K562 (cell line): ENCODE measurements at regions not wholly inside any gene's neighbourhood (a gene's known extent, or its start where the extent isn't known, plus 50 kb on each side); places are given as distances from the start of the nearest gene placed in this dataset.

Source experiments
- ATAC-seq: fragments of 200-7000 bp; cut with Tn5 transposase; 3 replicates; pipeline ENCODE4 v1.9.1; 2020; ENCODE audit warnings: moderate library complexity
- BruUV-seq: library from RNA; stranded (reverse); fragments of 400-500 nt; replicated peaks from 2 replicates; lab custom pipeline; 2021; lab: Mats Ljungman, UMichigan
- CTCF ChIA-PET: fragments of 300-600 bp; formaldehyde crosslinking; extraction: SDS; loops from one replicate; lab custom pipeline; 2021; ENCODE audit warnings: low intra/inter-chr PET ratio; lab: Yijun Ruan, JAX
- POLR2A ChIA-PET: fragments of 300-600, 350-650 bp; sonication (Branson Sonifier 250); formaldehyde crosslinking; extraction: SDS; loops from one replicate; lab custom pipeline; 2021; ENCODE audit warnings: antibody characterized with exemption, inconsistent platforms; lab: Yijun Ruan, JAX
- DNase-seq, 4 experiments: peaks; one replicate each; pipeline versions ENCODE4 v3.0.0 to v3.0.0-alpha.2; 2011 to 2018; ENCODE audit warnings: low spot score in 3 of 4, mixed read lengths in 3 of 4; ENCODE audit errors: extremely low read depth in 1 of 4
- FAIRE-seq: peaks from 2 replicates; lab custom pipeline; 2011; peaks lifted over from hg19 to GRCh38; lab: Jason Lieb, UNC
- H2AFZ ChIP-seq: 2 replicates; pipeline ENCODE4 v1.6.0; 2011; ENCODE audit warnings: low read depth, low read length, control low read depth, inconsistent platforms
- H3K27ac ChIP-seq: fragments of 200-600 bp; 3 replicates; pipeline ENCODE4 v1.8.0; 2011; ENCODE audit warnings: low read depth, mild to moderate bottlenecking, control low read depth, inconsistent platforms, low read length, moderate library complexity, mixed read lengths; ENCODE audit errors: extremely low read depth
- H3K27me3 ChIP-seq, 2 experiments: fragments of 300-600 bp in 1 of 2; 2 replicates in 1 of 2; 3 replicates in 1 of 2; pipeline versions ENCODE4 v1.6.0 to v1.8.0; 2011; ENCODE audit warnings: inconsistent platforms in 2 of 2, low read length in 2 of 2, mild to moderate bottlenecking in 1 of 2, mixed read lengths in 1 of 2, moderate library complexity in 1 of 2; ENCODE audit not compliant: control insufficient read depth in 2 of 2, insufficient read depth in 2 of 2
- H3K36me3 ChIP-seq: fragments of 300-600 bp; 3 replicates; pipeline ENCODE4 v1.8.0; 2011; ENCODE audit warnings: mild to moderate bottlenecking, low read length, inconsistent platforms; ENCODE audit not compliant: control insufficient read depth, insufficient read depth
- H3K4me1 ChIP-seq, 2 experiments: fragments of 200-600 bp in 1 of 2; replicated peaks in 1 of 2; 2 replicates in 1 of 2; 3 replicates in 1 of 2; pipeline versions ENCODE4 v1.5.1 to v1.8.0; 2011; ENCODE audit warnings: inconsistent platforms in 2 of 2, low read length in 2 of 2, mild to moderate bottlenecking in 1 of 2, mixed read lengths in 1 of 2, moderate library complexity in 1 of 2; ENCODE audit not compliant: control insufficient read depth in 2 of 2, insufficient read depth in 2 of 2
- H3K4me2 ChIP-seq: 2 replicates; pipeline ENCODE4 v1.6.1; 2011; ENCODE audit warnings: low read length, control low read depth, inconsistent platforms, mixed read lengths; ENCODE audit not compliant: insufficient read depth
- H3K4me3 ChIP-seq: fragments of 200-600 bp; sonication (generic), shearing (Covaris generic); 2 replicates; pipeline ENCODE4 v1.5.1; 2016; ENCODE audit warnings: control low read depth, inconsistent platforms
- H3K79me2 ChIP-seq: fragments of 200-600 bp; 3 replicates; pipeline ENCODE4 v1.8.0; 2011; ENCODE audit warnings: low read length, inconsistent platforms; ENCODE audit not compliant: control insufficient read depth, insufficient read depth
- H3K9ac ChIP-seq, 2 experiments: 2 replicates each; pipeline versions ENCODE4 v1.6.0 to v1.6.1; 2011; ENCODE audit warnings: low read depth in 2 of 2, low read length in 2 of 2, control low read depth in 1 of 2, inconsistent platforms in 1 of 2, mild to moderate bottlenecking in 1 of 2, mixed read lengths in 1 of 2; ENCODE audit not compliant: insufficient read depth in 1 of 2
- H3K9me1 ChIP-seq: one replicate; pipeline ENCODE4 v1.6.0; 2011; ENCODE audit warnings: inconsistent platforms, mild to moderate bottlenecking, low read length, moderate library complexity; ENCODE audit not compliant: control insufficient read depth, insufficient read depth
- H3K9me3 ChIP-seq: replicated peaks from 2 replicates; pipeline ENCODE4 v1.5.1; 2011; ENCODE audit warnings: low read depth, low read length, inconsistent platforms; ENCODE audit not compliant: control insufficient read depth, insufficient read depth
- H4K20me1 ChIP-seq: replicated peaks from 2 replicates; pipeline ENCODE4 v1.6.1; 2011; ENCODE audit warnings: low read length, inconsistent platforms, mixed read lengths; ENCODE audit not compliant: control insufficient read depth, insufficient read depth
- CEBPG ChIP-seq, 3 experiments: fragments of 200-800 bp in 1 of 3; sonication (Bioruptor generic) in 1 of 3; sonication (generic) in 1 of 3; formaldehyde crosslinking in 1 of 3; IDR thresholded peaks in 2 of 3; conservative IDR thresholded peaks in 1 of 3; 2 replicates each; pipeline versions ENCODE4 v1.6.1 to v1.8.0; 2016 to 2022; ENCODE audit warnings: missing compliant biosample characterization in 2 of 3, missing genetic modification characterization in 2 of 3, mild to moderate bottlenecking in 1 of 3, missing genetic modification reagents in 1 of 3
- EGR1 ChIP-seq: fragments of 450-650 bp; conservative IDR thresholded peaks from 2 replicates; pipeline ENCODE4 v1.6.1; 2017; ENCODE audit warnings: mild to moderate bottlenecking
- FIP1L1 ChIP-seq: fragments of 200-400 bp; formaldehyde crosslinking; IDR thresholded peaks from 2 replicates; pipeline ENCODE4 v1.6.1; 2018; ENCODE audit warnings: mild to moderate bottlenecking, low read depth, low read length; ENCODE audit not compliant: poor library complexity, severe bottlenecking
- FOXK1 ChIP-seq: sonication (generic); formaldehyde crosslinking; IDR thresholded peaks from 2 replicates; pipeline ENCODE4 v1.8.0; 2022; ENCODE audit warnings: missing genetic modification reagents, mild to moderate bottlenecking, borderline replicate concordance
- KAT2B ChIP-seq: IDR thresholded peaks from one replicate; pipeline ENCODE4 v1.6.1; 2012; ENCODE audit warnings: low read depth, mild to moderate bottlenecking, control low read depth, inconsistent platforms, low read length, moderate library complexity
- MED1 ChIP-seq: sonication (generic); formaldehyde crosslinking; IDR thresholded peaks from 2 replicates; pipeline ENCODE4 v1.8.1; 2023; ENCODE audit warnings: missing genetic modification reagents, borderline replicate concordance
- MEIS2 ChIP-seq: fragments of 450-650 bp; IDR thresholded peaks from 2 replicates; pipeline ENCODE4 v1.6.1; 2014; ENCODE audit warnings: mild to moderate bottlenecking; ENCODE audit not compliant: partially characterized antibody
- MTF1 ChIP-seq: fragments of 250-450 bp; sonication (Bioruptor Pico); IDR thresholded peaks from 2 replicates; pipeline ENCODE4 v1.9.0; 2021; ENCODE audit warnings: moderate library complexity, mild to moderate bottlenecking, inconsistent platforms, borderline replicate concordance
- PHB ChIP-seq: fragments of 250-450 bp; sonication (Bioruptor Pico); IDR thresholded peaks from 2 replicates; pipeline ENCODE4 v1.5.0; 2021
- SMARCA5 ChIP-seq: fragments of 450-650 bp; IDR thresholded peaks from 2 replicates; pipeline ENCODE4 v1.6.1; 2016
- SMARCB1 ChIP-seq: IDR thresholded peaks from 2 replicates; pipeline ENCODE4 v1.6.1; 2011; ENCODE audit warnings: improper control_type of control experiment, low read depth; ENCODE audit not compliant: insufficient read length
- SP2 ChIP-seq: IDR thresholded peaks from 2 replicates; pipeline ENCODE4 v1.6.1; 2011; ENCODE audit warnings: mild to moderate bottlenecking, low read depth, low read length, moderate library complexity; ENCODE audit not compliant: poor library complexity, severe bottlenecking; ENCODE audit errors: extremely low read depth
- TCFL5 ChIP-seq: fragments of 250-450 bp; sonication (Bioruptor Pico); conservative IDR thresholded peaks from 2 replicates; pipeline ENCODE4 v1.6.1; 2021; ENCODE audit warnings: mild to moderate bottlenecking, moderate library complexity, matching md5 sums
- USF1 ChIP-seq: sonication (generic); formaldehyde crosslinking; IDR thresholded peaks from 2 replicates; pipeline ENCODE4 v1.9.0; 2022; ENCODE audit warnings: mild to moderate bottlenecking, missing genetic modification reagents
- ZNF263 ChIP-seq: sonication (generic); formaldehyde crosslinking; IDR thresholded peaks from 2 replicates; pipeline ENCODE4 v1.8.0; 2022; ENCODE audit warnings: mild to moderate bottlenecking, missing genetic modification reagents, borderline replicate concordance
- ZNF274 ChIP-seq: IDR thresholded peaks from 2 replicates; pipeline ENCODE4 v1.6.1; 2011; ENCODE audit warnings: low read depth, mild to moderate bottlenecking, low read length, moderate library complexity, borderline replicate concordance
- ZNF282 ChIP-seq: sonication (generic); formaldehyde crosslinking; IDR thresholded peaks from 2 replicates; pipeline ENCODE4 v1.8.1; 2023; ENCODE audit warnings: missing genetic modification reagents
- WGBS: fragments of 100-300 bp; shearing (Covaris generic); methylation state at CpG from one replicate; pipeline ENCODE4 v1.1.6; 2016; ENCODE audit warnings: low coverage, mixed read lengths; ENCODE audit not compliant: insufficient coverage; ENCODE audit errors: missing lambda C conversion rate; 5-methylcytosine and 5-hydroxymethylcytosine counted together
- in situ Hi-C: fragments of 300-500 bp; cut with MboI; formaldehyde crosslinking; loops from 4 replicates; pipeline ENCODE4 v1.15.0; 2018; ENCODE audit warnings: inconsistent platforms, mixed read lengths
- intact Hi-C: fragments of 100-400 bp; cut with micrococcal nuclease; formaldehyde crosslinking; loops from 2 replicates; pipeline ENCODE4 v1.14.2; 2022
- TF ChIP-seq, protein P1 (sequence below): sonication (generic); formaldehyde crosslinking; IDR thresholded peaks from 2 replicates; pipeline ENCODE4 v1.8.0; 2022; ENCODE audit warnings: mild to moderate bottlenecking, missing genetic modification reagents

DNA sequence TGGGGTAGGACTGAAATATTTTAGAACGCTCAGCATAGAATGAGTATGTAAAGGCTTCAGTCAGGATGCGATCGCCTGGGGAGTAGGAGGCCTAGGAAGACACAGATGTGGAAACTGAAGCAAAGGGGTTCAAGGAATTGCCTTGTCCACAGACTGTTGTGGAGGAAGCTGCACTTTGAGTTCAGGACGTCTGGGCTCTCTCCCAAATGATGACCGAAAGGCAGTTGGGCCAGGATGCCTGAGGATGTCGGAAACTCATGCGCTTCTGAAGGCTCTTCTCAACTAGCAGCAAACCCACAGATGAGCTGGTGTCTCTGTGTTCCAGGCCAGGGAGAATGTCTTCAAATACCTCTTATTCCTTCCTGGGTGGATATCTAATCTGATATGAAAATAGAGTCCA lies 146.2 kb upstream of the SULF2 start (continued):
- TF ChIP-seq, protein P1, sequence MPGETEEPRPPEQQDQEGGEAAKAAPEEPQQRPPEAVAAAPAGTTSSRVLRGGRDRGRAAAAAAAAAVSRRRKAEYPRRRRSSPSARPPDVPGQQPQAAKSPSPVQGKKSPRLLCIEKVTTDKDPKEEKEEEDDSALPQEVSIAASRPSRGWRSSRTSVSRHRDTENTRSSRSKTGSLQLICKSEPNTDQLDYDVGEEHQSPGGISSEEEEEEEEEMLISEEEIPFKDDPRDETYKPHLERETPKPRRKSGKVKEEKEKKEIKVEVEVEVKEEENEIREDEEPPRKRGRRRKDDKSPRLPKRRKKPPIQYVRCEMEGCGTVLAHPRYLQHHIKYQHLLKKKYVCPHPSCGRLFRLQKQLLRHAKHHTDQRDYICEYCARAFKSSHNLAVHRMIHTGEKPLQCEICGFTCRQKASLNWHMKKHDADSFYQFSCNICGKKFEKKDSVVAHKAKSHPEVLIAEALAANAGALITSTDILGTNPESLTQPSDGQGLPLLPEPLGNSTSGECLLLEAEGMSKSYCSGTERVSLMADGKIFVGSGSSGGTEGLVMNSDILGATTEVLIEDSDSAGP (CRISPR knock-in tag), result no peak
- TF ChIP-seq TCFL5 (CRISPR knock-in tag), result no peak
- no peak for TF ChIP-seq PHB
- no peak for TF ChIP-seq FOXK1
- no peak for TF ChIP-seq MEIS2
- no peak for TF ChIP-seq EGR1
- TF ChIP-seq FIP1L1, result no peak
- TF ChIP-seq SMARCB1, result no peak

DNA sequence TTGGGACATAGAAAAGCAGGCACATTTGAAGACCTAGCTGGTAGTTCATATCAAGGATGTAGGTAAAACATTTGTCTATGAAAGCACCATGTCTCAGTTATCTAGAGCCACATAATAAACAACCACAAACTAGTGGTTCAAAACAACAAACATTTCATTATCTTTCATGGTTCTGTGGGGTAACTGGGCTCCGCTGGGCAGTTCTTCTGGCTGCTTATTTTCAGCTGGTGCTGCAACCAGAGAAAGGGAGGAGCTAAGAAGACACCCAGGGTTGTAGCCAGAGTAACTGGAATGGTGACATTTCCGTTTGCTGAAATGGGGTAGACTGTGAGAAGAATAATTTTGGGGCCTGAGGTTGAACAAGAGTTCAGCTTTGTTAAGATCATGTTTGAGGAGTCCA lies 145.7 kb upstream of the SULF2 start:
- Histone ChIP-seq H3K27me3 (0 out of 5 replicates have a peak, but pooled peaks cover 0 to 2% of the 10 kb centered on the region in 2 experiments), H3K27ac (no peak overlapping the region), H3K4me2 (no peak overlapping the region), H3K36me3 (no peaks in the 10 kb centered on the region), H3K9me3 (no peaks in the 10 kb centered on the region), H3K79me2 (no peaks in the 10 kb centered on the region), H2AFZ (no peak overlapping the region), H3K4me3 (no peak overlapping the region), H3K9me1 (no peaks in the 10 kb centered on the region), H3K9ac (no peak overlapping the region), H4K20me1 (no peaks in the 10 kb centered on the region), H3K4me1 (no peaks in the 10 kb centered on the region)
- no peak for DNase-seq
- ATAC-seq, result no peak
- BruUV-seq, result no TSS peak
- intact Hi-C loops (no loop called here), in situ Hi-C loops (no loop called here)
- FAIRE-seq, result no peak
- no peak for TF ChIP-seq SMARCA5
- TF ChIP-seq USF1 (CRISPR knock-in tag), result no peak
- TF ChIP-seq KAT2B, result no peak
- TF ChIP-seq MTF1, result no peak
- TF ChIP-seq ZNF274, result no peak
- no peak for TF ChIP-seq MED1 (CRISPR knock-in tag)
- no peak for TF ChIP-seq CEBPG (CRISPR knock-in tag; IDR thresholded peaks at IDR 0.05)
- TF ChIP-seq CEBPG (tag; conservative IDR thresholded peaks at IDR 0.05 in 1 of 2, IDR thresholded peaks at IDR 0.05 in 1 of 2), result no peak
- no peak for TF ChIP-seq ZNF263 (CRISPR knock-in tag)
- TF ChIP-seq SP2, result no peak
- no peak for TF ChIP-seq ZNF282 (CRISPR knock-in tag)
- ChIA-PET POLR2A (no interaction called here), CTCF (no interaction called here)
- 0% methylated on average over 2 of the region's 2 CpGs for WGBS
